Activated CD4-positive, alpha-beta T cell treated with anti-CD3 and anti-CD28 coated beads, Interleukin-10, Interleukin-2, amounts not matched to agents 100 ng/mL and 50 ng/mL, durations not matched to agents 16 hours and 8 hours (primary cell): ENCODE measurements at regions not wholly inside any gene's neighbourhood (a gene's known extent, or its start where the extent isn't known, plus 50 kb on each side); places are given as distances from the start of the nearest gene placed in this dataset.

Experiments
- DNase-seq: peaks from one replicate; pipeline ENCODE4 v3.0.0-alpha.2; 2020

GRCh38 chr10:131492211-131492857 is 180.8 kb upstream of the TCERG1L start:
- no peak for DNase-seq

GRCh38 chr10:131493432-131493831 is 181.9 kb upstream of the TCERG1L start:
- no peak for DNase-seq

- no peak for DNase-seq
Measured at GRCh38 chr10:131494451-131494850, 182.9 kb upstream of the TCERG1L start.

GRCh38 chr10:131495224-131495623 is 183.7 kb upstream of the TCERG1L start:
- DNase-seq, result no peak

- no peak for DNase-seq
Measured at GRCh38 chr10:131495892-131496291, 184.4 kb upstream of the TCERG1L start.

GRCh38 chr10:131496351-131497052 is 185.0 kb upstream of the TCERG1L start:
- no peak for DNase-seq

GRCh38 chr10:131499566-131499965 is 188.0 kb upstream of the TCERG1L start:
- no peak for DNase-seq

- no peak for DNase-seq
Measured at GRCh38 chr10:131500181-131500580, 188.7 kb upstream of the TCERG1L start.

- no peak for DNase-seq
Measured at GRCh38 chr10:131500892-131501291, 189.4 kb upstream of the TCERG1L start.

GRCh38 chr10:131503992-131504391 is 192.5 kb upstream of the TCERG1L start:
- no peak for DNase-seq

- DNase-seq, result no peak
Measured at GRCh38 chr10:131511391-131511790, 199.9 kb upstream of the TCERG1L start.

GRCh38 chr10:131512852-131513251 is 201.3 kb upstream of the TCERG1L start:
- no peak for DNase-seq

GRCh38 chr10:131513445-131513844 is 201.9 kb upstream of the TCERG1L start:
- DNase-seq, result no peak

- no peak for DNase-seq
Measured at GRCh38 chr10:131513901-131514300, 202.4 kb upstream of the TCERG1L start.

GRCh38 chr10:131514454-131514853 is 202.9 kb upstream of the TCERG1L start:
- DNase-seq, result peak; percentile 5

- no peak for DNase-seq
Measured at GRCh38 chr10:131516285-131516684, 204.8 kb upstream of the TCERG1L start.

- no peak for DNase-seq
Measured at GRCh38 chr10:131517781-131518180, 206.3 kb upstream of the TCERG1L start.

GRCh38 chr10:131519723-131520605 is 208.4 kb upstream of the TCERG1L start:
- DNase-seq, result no peak

GRCh38 chr10:131531265-131532190 is 220.0 kb upstream of the TCERG1L start:
- DNase-seq, result no peak

- no peak for DNase-seq
Measured at GRCh38 chr10:131532291-131532690, 220.8 kb upstream of the TCERG1L start.

- DNase-seq, result no peak
Measured at GRCh38 chr10:131532745-131533341, 221.3 kb upstream of the TCERG1L start.
